Nephron progenitor cell (in vitro differentiated cells): ENCODE measurements at regions not wholly inside any gene's neighbourhood (a gene's known extent, or its start where the extent isn't known, plus 50 kb on each side); places are given as distances from the start of the nearest gene placed in this dataset.
"Not testable (repeated sequence)": the region's sequence is repeated elsewhere in the genome, so short reads cannot be mapped to it uniquely, and the experiment has no call there.

Source experiments
- DNase-seq: peaks from one replicate; pipeline ENCODE4 v3.0.0; 2021
- H3K27ac Mint-ChIP-seq: 2 replicates; pipeline ENCODE4 v1.8.0; 2021; ENCODE audit warnings: mild to moderate bottlenecking, moderate library complexity, mixed read lengths
- H3K27me3 Mint-ChIP-seq: 2 replicates; pipeline ENCODE4 v1.8.0; 2021; ENCODE audit warnings: mild to moderate bottlenecking, low read depth, mixed read lengths; ENCODE audit not compliant: poor library complexity
- H3K36me3 Mint-ChIP-seq: 2 replicates; pipeline ENCODE4 v1.8.0; 2021; ENCODE audit warnings: low read depth, mixed read lengths
- H3K4me1 Mint-ChIP-seq: 2 replicates; pipeline ENCODE4 v1.8.0; 2021; ENCODE audit warnings: mixed read lengths
- H3K4me3 Mint-ChIP-seq: 2 replicates; pipeline ENCODE4 v1.8.0; 2021; ENCODE audit warnings: mild to moderate bottlenecking, moderate library complexity, mixed read lengths
- H3K9me3 Mint-ChIP-seq: 2 replicates; pipeline ENCODE4 v1.8.0; 2021; ENCODE audit warnings: mild to moderate bottlenecking, moderate library complexity, mixed read lengths
- CTCF ChIP-seq: fragments of 200-600 bp; sonication (generic); IDR thresholded peaks from 2 replicates; pipeline ENCODE4 v1.5.0; 2021; ENCODE audit warnings: antibody characterized with exemption

GRCh38 chr10:130974166-130974565 lies 337.4 kb downstream of the TCERG1L start:
- H3K27me3 Mint-ChIP-seq = peaks cover 6% of the 10 kb centered on the region
- no peaks in the 10 kb centered on the region for H3K4me1 Mint-ChIP-seq
- no peak overlapping the region for H3K27ac Mint-ChIP-seq
- H3K4me3 Mint-ChIP-seq = no peak overlapping the region
- no peak for TF ChIP-seq CTCF
- no peak for DNase-seq
- H3K9me3 Mint-ChIP-seq = peaks cover 27% of the 10 kb centered on the region
- no peaks in the 10 kb centered on the region for H3K36me3 Mint-ChIP-seq

- H3K27ac Mint-ChIP-seq, H3K4me1 Mint-ChIP-seq, H3K36me3 Mint-ChIP-seq, DNase-seq, H3K4me3 Mint-ChIP-seq, H3K27me3 Mint-ChIP-seq: not testable (repeated sequence)
- peaks cover 32% of the 10 kb centered on the region for H3K9me3 Mint-ChIP-seq
These were observed 336.2 kb downstream of the TCERG1L start for GRCh38 chr10:130975351-130975750.

GRCh38 chr10:130982802-130983201 lies 328.7 kb downstream of the TCERG1L start:
- no peak overlapping the region for H3K4me3 Mint-ChIP-seq
- no peak overlapping the region for H3K27ac Mint-ChIP-seq
- peaks cover 26% of the 10 kb centered on the region for H3K9me3 Mint-ChIP-seq
- no peaks in the 10 kb centered on the region for H3K4me1 Mint-ChIP-seq
- no peak for DNase-seq
- no peak for TF ChIP-seq CTCF
- peaks cover 6% of the 10 kb centered on the region for H3K27me3 Mint-ChIP-seq
- no peaks in the 10 kb centered on the region for H3K36me3 Mint-ChIP-seq

GRCh38 chr10:130983749-130984148 lies 327.8 kb downstream of the TCERG1L start:
- Mint-ChIP-seq H3K36me3 (no peaks in the 10 kb centered on the region), H3K9me3 (peaks cover 23% of the 10 kb centered on the region), H3K4me3 (no peak overlapping the region), H3K27ac (no peak overlapping the region), H3K4me1 (no peaks in the 10 kb centered on the region), H3K27me3 (peaks cover 9% of the 10 kb centered on the region)
- DNase-seq = no peak
- TF ChIP-seq CTCF = no peak

GRCh38 chr10:130984686-130985085 lies 326.8 kb downstream of the TCERG1L start:
- peaks cover 18% of the 10 kb centered on the region for H3K9me3 Mint-ChIP-seq
- TF ChIP-seq CTCF = no peak

GRCh38 chr10:130985158-130985753 lies 326.3 kb downstream of the TCERG1L start:
- Mint-ChIP-seq H3K4me3 (no peak overlapping the region), H3K4me1 (no peaks in the 10 kb centered on the region), H3K27ac (no peak overlapping the region), H3K36me3 (no peaks in the 10 kb centered on the region), H3K9me3 (peaks cover 16% of the 10 kb centered on the region), H3K27me3 (peaks cover 13% of the 10 kb centered on the region)
- DNase-seq = no peak
- no peak for TF ChIP-seq CTCF

More at GRCh38 chr10:130984686-130985085, 326.8 kb downstream of the TCERG1L start:
- Mint-ChIP-seq H3K4me3 (no peak overlapping the region), H3K36me3 (no peaks in the 10 kb centered on the region), H3K27ac (no peak overlapping the region), H3K27me3 (peaks cover 13% of the 10 kb centered on the region), H3K4me1 (no peaks in the 10 kb centered on the region)
- no peak for DNase-seq
